ENCODE measurements at regions not wholly inside any gene's neighbourhood (a gene's known extent, or its start where the extent isn't known, plus 50 kb on each side); places are given as distances from the start of the nearest gene placed in this dataset.

- H3K36me3 ChIP-seq: no peaks in the 10 kb centered on the region
- TF ChIP-seq EP300 (IDR thresholded peaks at IDR 0.05): no peak
- TF ChIP-seq, protein P1, sequence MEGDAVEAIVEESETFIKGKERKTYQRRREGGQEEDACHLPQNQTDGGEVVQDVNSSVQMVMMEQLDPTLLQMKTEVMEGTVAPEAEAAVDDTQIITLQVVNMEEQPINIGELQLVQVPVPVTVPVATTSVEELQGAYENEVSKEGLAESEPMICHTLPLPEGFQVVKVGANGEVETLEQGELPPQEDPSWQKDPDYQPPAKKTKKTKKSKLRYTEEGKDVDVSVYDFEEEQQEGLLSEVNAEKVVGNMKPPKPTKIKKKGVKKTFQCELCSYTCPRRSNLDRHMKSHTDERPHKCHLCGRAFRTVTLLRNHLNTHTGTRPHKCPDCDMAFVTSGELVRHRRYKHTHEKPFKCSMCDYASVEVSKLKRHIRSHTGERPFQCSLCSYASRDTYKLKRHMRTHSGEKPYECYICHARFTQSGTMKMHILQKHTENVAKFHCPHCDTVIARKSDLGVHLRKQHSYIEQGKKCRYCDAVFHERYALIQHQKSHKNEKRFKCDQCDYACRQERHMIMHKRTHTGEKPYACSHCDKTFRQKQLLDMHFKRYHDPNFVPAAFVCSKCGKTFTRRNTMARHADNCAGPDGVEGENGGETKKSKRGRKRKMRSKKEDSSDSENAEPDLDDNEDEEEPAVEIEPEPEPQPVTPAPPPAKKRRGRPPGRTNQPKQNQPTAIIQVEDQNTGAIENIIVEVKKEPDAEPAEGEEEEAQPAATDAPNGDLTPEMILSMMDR (IDR thresholded peaks at IDR 0.05): no peak
- TF ChIP-seq POLR2AphosphoS5 (IDR thresholded peaks at IDR 0.05): no peak
- no peak for TF ChIP-seq POLR2A (IDR thresholded peaks at IDR 0.05)
- peaks cover 10% of the 10 kb centered on the region for H3K4me1 ChIP-seq
- DNase-seq (ENCODE audit: low spot score in 2 of 2): no peak
- H3K4me3 ChIP-seq: no peak overlapping the region
- no peaks in the 10 kb centered on the region for H3K9me3 ChIP-seq
- no peak overlapping the region for H3K27ac ChIP-seq
- 28% methylated on average over 6 of the region's 6 CpGs for WGBS
- peaks cover 9% of the 10 kb centered on the region for H3K27me3 ChIP-seq
These were observed 133.9 kb upstream of the ARL4C start for GRCh38 chr2:234630801-234631261.

DNA sequence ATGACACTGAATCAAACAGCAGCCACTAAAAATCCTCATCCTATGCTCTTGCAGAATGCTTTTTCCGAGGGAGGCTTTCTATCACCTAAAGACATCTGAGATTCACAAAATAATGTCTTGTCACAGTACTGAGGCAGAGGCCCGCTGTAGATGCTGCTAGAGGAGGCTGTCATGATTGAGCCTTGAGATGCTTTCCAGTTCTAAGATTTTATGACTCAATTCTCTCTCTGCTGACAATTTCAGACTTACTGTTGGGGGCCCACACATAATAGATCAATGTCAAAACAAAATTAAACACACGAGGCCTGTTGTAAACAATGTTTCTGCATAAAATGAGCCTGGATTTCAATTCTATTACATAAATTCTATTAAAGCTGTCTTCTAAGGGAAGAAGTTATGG, 132.7 kb upstream of the ARL4C start:
- H3K27me3 ChIP-seq: peaks cover 9% of the 10 kb centered on the region
- no peaks in the 10 kb centered on the region for H3K9me3 ChIP-seq
- H3K36me3 ChIP-seq: no peaks in the 10 kb centered on the region
- peaks cover 10% of the 10 kb centered on the region for H3K4me1 ChIP-seq
- no peak overlapping the region for H3K4me3 ChIP-seq
- no peak overlapping the region for H3K27ac ChIP-seq
- WGBS: 77% methylated on average over 3 of the region's 3 CpGs
- TF ChIP-seq POLR2AphosphoS5 (IDR thresholded peaks at IDR 0.05): no peak
- no peak for TF ChIP-seq POLR2A (IDR thresholded peaks at IDR 0.05)
- no peak for TF ChIP-seq EP300 (IDR thresholded peaks at IDR 0.05)
- TF ChIP-seq, protein P1 (IDR thresholded peaks at IDR 0.05): no peak
- DNase-seq (ENCODE audit: low spot score in 2 of 2): no peak

DNA sequence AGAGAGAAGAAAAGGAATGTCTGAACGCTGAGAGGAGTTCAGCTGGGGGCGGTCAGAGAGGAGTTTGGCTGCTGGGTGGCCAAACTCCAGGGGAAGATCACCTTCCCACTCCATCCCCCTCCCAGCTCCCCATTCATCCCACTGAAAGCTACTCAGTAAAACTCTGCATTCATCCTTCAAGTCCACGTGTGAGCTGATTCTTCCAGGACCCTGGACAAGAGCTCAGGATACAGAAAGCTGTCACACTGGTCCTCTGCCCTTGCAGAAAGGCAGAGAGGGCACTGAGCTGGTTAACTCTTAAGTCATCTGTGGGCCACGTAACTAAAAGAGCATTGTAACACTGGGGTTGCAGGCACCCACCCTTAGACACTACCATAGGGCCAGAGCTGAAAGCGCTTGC, 132.1 kb upstream of the ARL4C start:
- Histone ChIP-seq H3K4me1 (peaks cover 10% of the 10 kb centered on the region), H3K4me3 (no peak overlapping the region), H3K9me3 (no peaks in the 10 kb centered on the region), H3K27me3 (peaks cover 9% of the 10 kb centered on the region), H3K36me3 (no peaks in the 10 kb centered on the region), H3K27ac (no peak overlapping the region)
- no peak for TF ChIP-seq EP300 (IDR thresholded peaks at IDR 0.05)
- no peak for TF ChIP-seq POLR2AphosphoS5 (IDR thresholded peaks at IDR 0.05)
- TF ChIP-seq, protein P1 (IDR thresholded peaks at IDR 0.05): no peak
- no peak for TF ChIP-seq POLR2A (IDR thresholded peaks at IDR 0.05)
- 75% methylated on average over 5 of the region's 5 CpGs for WGBS
- DNase-seq (ENCODE audit: low spot score in 2 of 2): no peak

DNA sequence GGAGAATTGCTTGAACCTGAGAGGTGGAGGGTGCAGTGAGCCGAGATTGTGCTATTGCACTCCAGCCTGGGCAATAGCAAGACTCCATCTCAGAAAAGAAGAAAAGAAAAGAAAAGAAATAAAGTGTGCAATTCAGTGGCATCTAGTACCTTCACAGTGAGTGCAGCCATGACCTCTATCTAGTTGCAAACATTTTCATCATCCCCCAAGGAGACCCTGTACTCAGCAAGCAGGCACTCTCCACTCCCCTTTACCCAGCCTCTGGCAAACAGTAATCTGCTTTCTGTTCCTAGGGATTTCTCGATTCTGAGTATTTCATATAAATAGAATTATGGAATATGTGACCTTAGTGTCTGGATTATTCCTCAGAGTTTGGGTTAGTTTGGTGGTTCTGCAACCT, 130.4 kb upstream of the ARL4C start:
- Histone ChIP-seq H3K27ac (no peak overlapping the region), H3K4me1 (peaks cover 7% of the 10 kb centered on the region)
- WGBS: 63% methylated on average over 2 of the region's 2 CpGs

GRCh38 chr2:234626566-234627130, 129.8 kb upstream of the ARL4C start:
- Histone ChIP-seq H3K4me3 (no peak overlapping the region), H3K27ac (no peak overlapping the region), H3K9me3 (no peaks in the 10 kb centered on the region), H3K36me3 (no peaks in the 10 kb centered on the region), H3K4me1 (peaks cover 7% of the 10 kb centered on the region), H3K27me3 (peaks cover 7% of the 10 kb centered on the region)
- WGBS: 77% methylated on average over 7 of the region's 7 CpGs
- TF ChIP-seq, protein P1 (IDR thresholded peaks at IDR 0.05): no peak
- TF ChIP-seq EP300 (IDR thresholded peaks at IDR 0.05): no peak
- no peak for TF ChIP-seq POLR2AphosphoS5 (IDR thresholded peaks at IDR 0.05)
- no peak for TF ChIP-seq POLR2A (IDR thresholded peaks at IDR 0.05)
- peak in 1 of 2 donors; percentile 15 for DNase-seq (ENCODE audit: low spot score in 2 of 2)

More for the DNA sequence above, 130.4 kb upstream of the ARL4C start:
- peak in 1 of 2 donors; percentile 4 for DNase-seq (ENCODE audit: low spot score in 2 of 2)
- H3K4me3 ChIP-seq: no peak overlapping the region
- H3K36me3 ChIP-seq: no peaks in the 10 kb centered on the region
- no peaks in the 10 kb centered on the region for H3K9me3 ChIP-seq
- TF ChIP-seq EP300 (IDR thresholded peaks at IDR 0.05) (no peak), POLR2A (IDR thresholded peaks at IDR 0.05) (no peak), POLR2AphosphoS5 (IDR thresholded peaks at IDR 0.05) (no peak)
- TF ChIP-seq, protein P1 (IDR thresholded peaks at IDR 0.05): no peak
- H3K27me3 ChIP-seq: peaks cover 9% of the 10 kb centered on the region

All from suprapubic skin (tissue), 4 donors.